WI38 (cell line): ENCODE measurements at regions not wholly inside any gene's neighbourhood (a gene's known extent, or its start where the extent isn't known, plus 50 kb on each side); places are given as distances from the start of the nearest gene placed in this dataset.

Experiments used
- H3K4me3 ChIP-seq: 2 replicates; pipeline ENCODE4 v1.5.1; 2011; ENCODE audit warnings: low read depth, mild to moderate bottlenecking, control low read depth, low read length
- CTCF ChIP-seq: IDR thresholded peaks from 2 replicates; pipeline ENCODE4 v1.5.1; 2012; ENCODE audit warnings: low read depth, mild to moderate bottlenecking, control low read depth, low read length

- TF ChIP-seq CTCF: no peak
- H3K4me3 ChIP-seq: no peak overlapping the region
Measured at GRCh38 chr2:6434438-6434837, 431.3 kb downstream of the CMPK2 start.

- no peak overlapping the region for H3K4me3 ChIP-seq
- no peak for TF ChIP-seq CTCF
Measured at GRCh38 chr2:6441800-6442199, 423.9 kb downstream of the CMPK2 start.

- H3K4me3 ChIP-seq: no peak overlapping the region
- TF ChIP-seq CTCF: no peak
Measured at GRCh38 chr2:6442252-6442985, 423.3 kb downstream of the CMPK2 start.

- H3K4me3 ChIP-seq: no peak overlapping the region
- TF ChIP-seq CTCF: no peak
Measured at GRCh38 chr2:6443061-6443823, 422.5 kb downstream of the CMPK2 start.

- no peak for TF ChIP-seq CTCF
- no peak overlapping the region for H3K4me3 ChIP-seq
Measured at GRCh38 chr2:6444514-6444913, 421.2 kb downstream of the CMPK2 start.

GRCh38 chr2:6445156-6445555 is 420.6 kb downstream of the CMPK2 start:
- no peak for TF ChIP-seq CTCF
- no peak overlapping the region for H3K4me3 ChIP-seq

- no peak overlapping the region for H3K4me3 ChIP-seq
- TF ChIP-seq CTCF: no peak
Measured at GRCh38 chr2:6446938-6447608, 418.6 kb downstream of the CMPK2 start.
